ENCODE measurements at regions not wholly inside any gene's neighbourhood (a gene's known extent, or its start where the extent isn't known, plus 50 kb on each side); places are given as distances from the start of the nearest gene placed in this dataset.

DNA sequence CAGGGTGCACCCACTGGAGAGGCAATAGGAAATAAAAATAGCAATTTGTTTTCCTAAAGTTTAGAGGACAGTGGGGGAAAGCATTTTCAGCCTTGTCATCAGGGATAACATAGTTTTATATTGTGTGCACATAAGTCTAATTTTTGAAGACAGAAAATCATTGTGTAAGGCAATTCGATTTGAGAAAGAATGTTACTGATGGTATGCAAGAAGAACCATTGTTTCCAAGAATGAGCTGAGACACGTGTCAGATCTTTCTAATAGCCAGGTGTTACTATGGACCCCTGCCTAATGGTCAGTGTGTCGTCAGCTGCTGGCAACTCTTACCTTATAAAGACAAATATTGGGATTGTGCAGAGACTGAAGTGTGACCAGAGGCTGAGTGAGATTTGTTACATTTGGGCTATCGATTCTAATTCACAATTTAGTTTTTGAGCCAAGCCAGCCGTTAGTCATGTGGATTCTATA is 67.1 kb upstream of the PPP2R2B start:
- Histone ChIP-seq H3K4me3 (ENCODE audit: low read depth in 1 of 3, low read length in 3 of 3) (no peak overlapping the region), H3K36me3 (ENCODE audit: control insufficient read depth in 4 of 4, insufficient read depth in 3 of 4, low read depth in 1 of 4, low read length in 3 of 4) (no peaks in the 10 kb centered on the region), H3K27ac (ENCODE audit: low read depth in 1 of 2, low read length in 2 of 2) (peak overlapping the region in 1 of 2 donors; percentile 3), H3K9ac (ENCODE audit: low read depth in 1 of 2, low read length in 2 of 2) (no peak overlapping the region), H3K27me3 (ENCODE audit: control insufficient read depth in 4 of 4, insufficient read depth in 4 of 4, low read length in 3 of 4) (no peaks in the 10 kb centered on the region), H3K9me3 (ENCODE audit: control insufficient read depth in 4 of 4, low read length in 3 of 4) (no peaks in the 10 kb centered on the region), H3K4me1 (ENCODE audit: control insufficient read depth in 4 of 4, insufficient read depth in 4 of 4, low read length in 3 of 4) (peaks cover 1 to 25% (median 21%) of the 10 kb centered on the region in 4 donors)
- WGBS: 32% methylated on average over 5 of the region's 5 CpGs
- DNase-seq (ENCODE audit: low spot score): no peak
- TF ChIP-seq RXRA (IDR thresholded peaks at IDR 0.05): peak in 1 of 2 donors; percentile 34
- TF ChIP-seq RAD21 (IDR thresholded peaks at IDR 0.05): no peak
- TF ChIP-seq EGR1 (IDR thresholded peaks at IDR 0.05; ENCODE audit: low read depth in 2 of 2): peak in 1 of 2 donors; percentile 32
- no peak for TF ChIP-seq NR2F2 (IDR thresholded peaks at IDR 0.05)
- peak in 1 of 2 donors; percentile 33 for TF ChIP-seq JUND (IDR thresholded peaks at IDR 0.05)
- TF ChIP-seq HNF4A (conservative IDR thresholded peaks at IDR 0.05): peak; percentile 53 to 85
- no peak for TF ChIP-seq YY1 (IDR thresholded peaks at IDR 0.05)
- TF ChIP-seq HNF4G (IDR thresholded peaks at IDR 0.05): peak; percentile 37
- TF ChIP-seq FOXA1 (IDR thresholded peaks at IDR 0.05): no peak
- no peak for TF ChIP-seq SP1 (IDR thresholded peaks at IDR 0.05)
- TF ChIP-seq, protein P1, sequence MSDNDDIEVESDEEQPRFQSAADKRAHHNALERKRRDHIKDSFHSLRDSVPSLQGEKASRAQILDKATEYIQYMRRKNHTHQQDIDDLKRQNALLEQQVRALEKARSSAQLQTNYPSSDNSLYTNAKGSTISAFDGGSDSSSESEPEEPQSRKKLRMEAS (IDR thresholded peaks at IDR 0.05): peak; percentile 23
- TF ChIP-seq, protein P2, sequence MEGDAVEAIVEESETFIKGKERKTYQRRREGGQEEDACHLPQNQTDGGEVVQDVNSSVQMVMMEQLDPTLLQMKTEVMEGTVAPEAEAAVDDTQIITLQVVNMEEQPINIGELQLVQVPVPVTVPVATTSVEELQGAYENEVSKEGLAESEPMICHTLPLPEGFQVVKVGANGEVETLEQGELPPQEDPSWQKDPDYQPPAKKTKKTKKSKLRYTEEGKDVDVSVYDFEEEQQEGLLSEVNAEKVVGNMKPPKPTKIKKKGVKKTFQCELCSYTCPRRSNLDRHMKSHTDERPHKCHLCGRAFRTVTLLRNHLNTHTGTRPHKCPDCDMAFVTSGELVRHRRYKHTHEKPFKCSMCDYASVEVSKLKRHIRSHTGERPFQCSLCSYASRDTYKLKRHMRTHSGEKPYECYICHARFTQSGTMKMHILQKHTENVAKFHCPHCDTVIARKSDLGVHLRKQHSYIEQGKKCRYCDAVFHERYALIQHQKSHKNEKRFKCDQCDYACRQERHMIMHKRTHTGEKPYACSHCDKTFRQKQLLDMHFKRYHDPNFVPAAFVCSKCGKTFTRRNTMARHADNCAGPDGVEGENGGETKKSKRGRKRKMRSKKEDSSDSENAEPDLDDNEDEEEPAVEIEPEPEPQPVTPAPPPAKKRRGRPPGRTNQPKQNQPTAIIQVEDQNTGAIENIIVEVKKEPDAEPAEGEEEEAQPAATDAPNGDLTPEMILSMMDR (IDR thresholded peaks at IDR 0.05; ENCODE audit: low read depth, low read length, missing input control): no peak
- TF ChIP-seq, protein P3, sequence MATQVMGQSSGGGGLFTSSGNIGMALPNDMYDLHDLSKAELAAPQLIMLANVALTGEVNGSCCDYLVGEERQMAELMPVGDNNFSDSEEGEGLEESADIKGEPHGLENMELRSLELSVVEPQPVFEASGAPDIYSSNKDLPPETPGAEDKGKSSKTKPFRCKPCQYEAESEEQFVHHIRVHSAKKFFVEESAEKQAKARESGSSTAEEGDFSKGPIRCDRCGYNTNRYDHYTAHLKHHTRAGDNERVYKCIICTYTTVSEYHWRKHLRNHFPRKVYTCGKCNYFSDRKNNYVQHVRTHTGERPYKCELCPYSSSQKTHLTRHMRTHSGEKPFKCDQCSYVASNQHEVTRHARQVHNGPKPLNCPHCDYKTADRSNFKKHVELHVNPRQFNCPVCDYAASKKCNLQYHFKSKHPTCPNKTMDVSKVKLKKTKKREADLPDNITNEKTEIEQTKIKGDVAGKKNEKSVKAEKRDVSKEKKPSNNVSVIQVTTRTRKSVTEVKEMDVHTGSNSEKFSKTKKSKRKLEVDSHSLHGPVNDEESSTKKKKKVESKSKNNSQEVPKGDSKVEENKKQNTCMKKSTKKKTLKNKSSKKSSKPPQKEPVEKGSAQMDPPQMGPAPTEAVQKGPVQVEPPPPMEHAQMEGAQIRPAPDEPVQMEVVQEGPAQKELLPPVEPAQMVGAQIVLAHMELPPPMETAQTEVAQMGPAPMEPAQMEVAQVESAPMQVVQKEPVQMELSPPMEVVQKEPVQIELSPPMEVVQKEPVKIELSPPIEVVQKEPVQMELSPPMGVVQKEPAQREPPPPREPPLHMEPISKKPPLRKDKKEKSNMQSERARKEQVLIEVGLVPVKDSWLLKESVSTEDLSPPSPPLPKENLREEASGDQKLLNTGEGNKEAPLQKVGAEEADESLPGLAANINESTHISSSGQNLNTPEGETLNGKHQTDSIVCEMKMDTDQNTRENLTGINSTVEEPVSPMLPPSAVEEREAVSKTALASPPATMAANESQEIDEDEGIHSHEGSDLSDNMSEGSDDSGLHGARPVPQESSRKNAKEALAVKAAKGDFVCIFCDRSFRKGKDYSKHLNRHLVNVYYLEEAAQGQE (IDR thresholded peaks at IDR 0.05): peak; percentile 9
- no peak for TF ChIP-seq GABPA (IDR thresholded peaks at IDR 0.05 in 1 of 2, conservative IDR thresholded peaks at IDR 0.05 in 1 of 2)
- peak; percentile 14 for TF ChIP-seq FOXA2 (IDR thresholded peaks at IDR 0.05)

DNA sequence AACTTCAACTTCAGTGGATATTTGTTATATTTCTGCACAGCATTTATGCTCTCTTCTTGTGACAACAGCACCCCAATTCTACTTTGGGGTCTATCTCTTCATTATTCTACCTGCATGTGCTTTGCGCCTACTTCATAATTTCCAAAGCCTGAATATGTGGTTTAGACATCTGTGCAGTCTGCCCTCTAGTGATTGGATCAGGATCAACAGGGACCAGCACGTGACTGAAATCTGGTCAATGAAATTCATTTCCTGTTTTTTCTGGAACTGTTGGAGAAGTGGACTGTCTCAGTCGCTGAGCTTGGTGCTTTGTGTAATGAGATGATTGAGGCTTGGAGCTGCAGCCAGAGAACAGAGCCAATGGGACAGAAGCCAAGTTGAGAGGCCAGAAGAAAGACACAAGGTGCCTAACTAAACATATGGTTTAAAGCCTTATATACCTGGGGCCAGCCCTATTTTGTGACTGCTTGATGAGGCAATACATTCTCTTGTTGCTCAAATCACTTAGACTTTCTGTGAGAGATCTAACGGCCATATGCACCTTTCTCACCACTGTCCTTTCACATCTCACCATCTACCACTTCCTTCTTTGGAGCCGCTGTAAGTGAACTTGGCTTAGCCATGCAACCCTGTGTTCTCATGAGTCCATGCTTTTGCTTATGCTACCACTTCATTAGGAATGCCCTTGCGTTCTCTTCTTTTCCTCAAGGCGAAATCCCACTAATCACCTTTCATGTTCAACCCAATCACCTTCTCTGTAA is 68.8 kb upstream of the PPP2R2B start:
- TF ChIP-seq HNF4A (conservative IDR thresholded peaks at IDR 0.05): no peak
- peak; percentile 61 to 68 for TF ChIP-seq RAD21 (IDR thresholded peaks at IDR 0.05)
- TF ChIP-seq, protein P2 (IDR thresholded peaks at IDR 0.05; ENCODE audit: low read depth, low read length, missing input control): peak; percentile 40
- Histone ChIP-seq H3K4me3 (ENCODE audit: low read depth in 1 of 3, low read length in 3 of 3) (no peak overlapping the region), H3K9ac (ENCODE audit: low read depth in 1 of 2, low read length in 2 of 2) (no peak overlapping the region), H3K36me3 (ENCODE audit: control insufficient read depth in 4 of 4, insufficient read depth in 3 of 4, low read depth in 1 of 4, low read length in 3 of 4) (no peaks in the 10 kb centered on the region), H3K9me3 (ENCODE audit: control insufficient read depth in 4 of 4, low read length in 3 of 4) (no peaks in the 10 kb centered on the region), H3K27ac (ENCODE audit: low read depth in 1 of 2, low read length in 2 of 2) (no peak overlapping the region), H3K27me3 (ENCODE audit: control insufficient read depth in 4 of 4, insufficient read depth in 4 of 4, low read length in 3 of 4) (no peaks in the 10 kb centered on the region), H3K4me1 (ENCODE audit: control insufficient read depth in 4 of 4, insufficient read depth in 4 of 4, low read length in 3 of 4) (peaks cover 1 to 25% (median 21%) of the 10 kb centered on the region in 4 donors)
- WGBS: 67% methylated on average over 7 of the region's 7 CpGs
- DNase-seq (ENCODE audit: low spot score): no peak
